Heart left ventricle (tissue), 13 donors: ENCODE measurements at regions not wholly inside any gene's neighbourhood (a gene's known extent, or its start where the extent isn't known, plus 50 kb on each side); places are given as distances from the start of the nearest gene placed in this dataset.

Source experiments
- CTCF ChIP-seq, 12 donors: fragments of 200-600 bp; sonication (generic) in 4 of 12; IDR thresholded peaks; one replicate each; pipeline versions ENCODE4 v1.5.0 to v1.8.0; 2018 to 2022; ENCODE audit warnings: antibody characterized with exemption in 12 of 12, mild to moderate bottlenecking in 5 of 12
- POLR2A ChIP-seq, 2 donors: fragments of 450-650 bp; IDR thresholded peaks; one replicate each; pipeline ENCODE4 v1.6.1; 2017; ENCODE audit warnings: antibody characterized with exemption in 2 of 2, mild to moderate bottlenecking in 2 of 2, moderate library complexity in 2 of 2
- donor health status: ischemic (EF 13 %, LVEDD 7.1; RV severe dilation, severe dysfunction).
- donor health status: DM: no; HTN: yes; CAD: no.
- donor health status: DM: no; HTN: no; CAD: no.
- donor health status: ischemic (EF 25% LVEDD 6.9; RV normal size, moderate dysfunction).
- donor health status: ischemic (EF 25% LVEDD 5.7; RV mildly dilated, moderate dysfunction).
- donor health status: ischemic (EF 35%, LVEDD 5.7; RV mildly dilated, moderate dysfunction).
- donor health status: nonischemic (EF 11% LVEDD 7.7; RV severe dilation, severe dysfunction).
- donor health status: DM: yes; HTN: yes; CAD: no.
- donor health status: PGD.
- donor health status: ischemic (EF 29% LVEDD 5.4; RV normal size, mild dysfunction).
- donor health status: nonischemic (EF 23%, LVEDD 6.1; RV moderate dilation, normal function).

- TF ChIP-seq CTCF (IDR thresholded peaks at IDR 0.05) (no peak), POLR2A (IDR thresholded peaks at IDR 0.05) (no peak)
Observed at GRCh38 chr3:87161417-87161816, 65.7 kb upstream of the CHMP2B start.
